ENCODE measurements at regions not wholly inside any gene's neighbourhood (a gene's known extent, or its start where the extent isn't known, plus 50 kb on each side); places are given as distances from the start of the nearest gene placed in this dataset.

- TF ChIP-seq CTCF (IDR thresholded peaks at IDR 0.05 in 2 of 3, conservative IDR thresholded peaks at IDR 0.05 in 1 of 3; ENCODE audit: insufficient read depth in 2 of 3, low read depth in 1 of 3, low read length in 3 of 3) (peak; percentile 44 to 60 (median 45); a peak in 5 of 6 replicates), CTCFL (IDR thresholded peaks at IDR 0.05; ENCODE audit: borderline replicate concordance, insufficient read depth, low read depth, low read length, poor library complexity, severe bottlenecking) (peak; percentile 16), SP2 (IDR thresholded peaks at IDR 0.05; ENCODE audit: extremely low read depth, low read depth, low read length, poor library complexity, severe bottlenecking) (no peak), ZBTB34 (CRISPR knock-in tag; IDR thresholded peaks at IDR 0.05) (no peak)
These were observed 72.0 kb upstream of the DBX2 start (continued) for GRCh38 chr12:45122768-45123380.
